HG02678 (cell line): ENCODE measurements at regions not wholly inside any gene's neighbourhood (a gene's known extent, or its start where the extent isn't known, plus 50 kb on each side); places are given as distances from the start of the nearest gene placed in this dataset.
"Not testable (repeated sequence)": the region's sequence is repeated elsewhere in the genome, so short reads cannot be mapped to it uniquely, and the experiment has no call there.

Experiments used
- ATAC-seq: cut with Tn5 transposase; IDR thresholded peaks from one replicate; pipeline ENCODE4 v1.9.1; 2021; ENCODE audit warnings: mild to moderate bottlenecking, moderate library complexity; ENCODE audit not compliant: unreplicated experiment

DNA sequence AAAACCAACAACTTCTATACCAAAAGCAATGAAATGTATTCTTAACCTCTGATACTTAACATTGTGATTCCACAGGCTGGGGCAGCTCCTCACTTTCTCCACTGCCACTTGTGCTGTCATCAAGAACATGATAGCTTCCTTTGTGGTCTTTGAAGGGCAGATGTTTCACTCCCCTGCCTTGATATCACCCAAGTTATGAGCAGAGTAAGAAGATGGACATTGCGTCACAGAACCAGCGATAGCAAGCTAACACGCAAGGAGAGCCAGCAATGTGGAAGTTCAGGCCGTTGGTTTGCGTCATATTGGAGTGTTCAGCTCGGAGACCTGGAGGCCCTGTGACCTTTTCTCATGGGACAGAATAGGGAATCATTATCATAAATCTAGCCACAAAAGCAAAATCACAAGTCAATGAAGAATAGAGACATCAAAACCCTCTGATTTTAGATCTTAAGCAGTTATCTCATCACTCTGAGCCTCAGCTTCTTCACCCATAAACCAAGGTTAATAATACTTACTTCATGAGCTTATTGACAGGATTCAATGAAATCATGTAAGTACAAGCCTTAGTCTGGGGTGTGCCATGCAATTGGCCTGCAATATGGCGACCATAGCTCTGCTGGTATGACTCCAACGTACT is 183.8 kb upstream of the THBS1 start:
- no peak for ATAC-seq

DNA sequence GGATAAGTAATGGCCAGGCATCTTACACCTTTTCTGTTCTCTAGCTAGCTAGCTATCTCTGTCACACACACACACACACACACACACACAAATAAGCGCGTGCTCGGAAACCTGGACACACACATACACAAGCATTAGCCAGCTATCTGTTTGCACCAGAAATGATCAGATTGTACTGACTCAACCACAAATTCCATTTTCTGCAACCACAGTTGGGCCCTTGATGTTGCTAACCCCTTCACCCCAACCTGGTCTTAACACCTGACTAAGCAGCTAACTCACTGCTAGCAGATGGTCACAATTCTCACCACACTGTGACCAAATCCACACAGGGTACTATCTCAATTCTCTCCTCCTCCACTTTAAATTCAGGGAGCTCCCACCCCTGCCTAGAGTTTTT is 183.0 kb upstream of the THBS1 start:
- ATAC-seq = no peak

DNA sequence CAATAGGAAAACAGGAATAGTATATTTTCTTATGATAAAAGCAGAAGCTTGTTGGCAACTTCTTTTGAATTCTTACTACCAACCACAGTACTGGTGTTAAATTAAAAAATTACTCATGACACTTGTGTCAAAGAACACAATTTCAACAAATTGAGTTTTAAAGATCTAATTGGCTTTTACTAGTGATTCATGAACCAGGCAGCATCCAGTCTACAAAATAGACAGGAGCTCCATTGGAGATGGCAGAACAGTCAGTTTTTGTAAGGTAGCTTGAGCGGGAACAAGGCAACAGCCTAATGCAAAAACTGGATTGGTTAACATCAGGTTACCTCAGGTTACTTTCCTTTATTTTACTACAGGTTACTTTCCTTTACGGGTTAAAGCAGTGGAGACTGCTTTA is 181.3 kb upstream of the THBS1 start:
- no peak for ATAC-seq

DNA sequence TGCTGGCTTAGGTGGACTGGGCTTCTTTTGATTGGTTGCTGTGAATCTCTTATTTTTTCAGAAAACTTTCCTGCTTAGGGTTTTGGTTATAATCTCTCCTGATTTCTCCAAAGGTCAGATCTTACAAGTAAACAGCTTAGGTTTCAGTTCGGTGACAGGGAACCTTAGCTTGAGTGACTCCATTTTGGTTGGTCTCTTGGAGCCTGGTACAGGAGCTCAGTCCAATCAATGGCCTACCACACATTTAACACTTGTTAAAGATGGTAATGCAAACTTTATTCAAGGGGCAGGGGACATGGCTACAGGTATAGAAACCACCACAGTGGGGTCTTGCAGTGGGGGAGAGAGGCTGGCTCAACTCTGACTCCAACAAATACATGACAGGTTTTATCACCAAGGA is 180.9 kb upstream of the THBS1 start:
- ATAC-seq = no peak

- no peak for ATAC-seq
Measured at GRCh38 chr15:39400821-39401550, 179.9 kb upstream of the THBS1 start.

GRCh38 chr15:39403640-39404117 is 177.2 kb upstream of the THBS1 start:
- ATAC-seq = no peak

GRCh38 chr15:39404767-39405181 is 176.1 kb upstream of the THBS1 start:
- no peak for ATAC-seq

GRCh38 chr15:39406485-39406884 is 174.4 kb upstream of the THBS1 start:
- peak; percentile 81 for ATAC-seq

- no peak for ATAC-seq
Measured at GRCh38 chr15:39407116-39407515, 173.8 kb upstream of the THBS1 start.

DNA sequence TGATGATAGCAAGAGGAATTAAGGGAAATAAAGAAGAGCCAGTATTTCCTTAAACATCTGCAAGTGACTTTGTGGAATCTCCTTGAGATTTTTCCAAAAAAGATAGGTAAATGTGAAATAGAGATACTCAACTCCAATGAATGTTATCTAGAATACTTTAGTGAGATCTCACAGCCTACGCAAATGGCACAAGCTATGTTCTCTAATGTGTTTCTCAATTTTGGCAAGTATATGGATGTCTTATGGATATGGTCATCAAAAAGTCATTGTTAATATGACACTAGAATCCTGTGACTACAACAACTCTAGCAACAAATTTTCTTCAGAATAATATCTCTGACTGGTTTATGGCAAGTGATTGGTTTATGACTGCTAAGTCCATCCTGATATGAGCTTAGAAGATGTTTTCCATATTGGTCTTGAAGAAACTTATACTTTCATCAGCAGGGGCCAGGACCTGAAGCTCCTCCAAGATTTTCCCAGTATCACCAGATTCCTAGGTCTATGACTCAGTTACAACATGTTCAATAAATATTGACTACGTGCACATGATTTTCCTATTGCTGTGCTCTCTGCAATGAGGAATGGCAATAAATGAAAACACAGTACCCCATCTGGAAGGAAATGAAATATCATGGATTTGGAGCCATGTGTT is 170.9 kb upstream of the THBS1 start:
- no peak for ATAC-seq

DNA sequence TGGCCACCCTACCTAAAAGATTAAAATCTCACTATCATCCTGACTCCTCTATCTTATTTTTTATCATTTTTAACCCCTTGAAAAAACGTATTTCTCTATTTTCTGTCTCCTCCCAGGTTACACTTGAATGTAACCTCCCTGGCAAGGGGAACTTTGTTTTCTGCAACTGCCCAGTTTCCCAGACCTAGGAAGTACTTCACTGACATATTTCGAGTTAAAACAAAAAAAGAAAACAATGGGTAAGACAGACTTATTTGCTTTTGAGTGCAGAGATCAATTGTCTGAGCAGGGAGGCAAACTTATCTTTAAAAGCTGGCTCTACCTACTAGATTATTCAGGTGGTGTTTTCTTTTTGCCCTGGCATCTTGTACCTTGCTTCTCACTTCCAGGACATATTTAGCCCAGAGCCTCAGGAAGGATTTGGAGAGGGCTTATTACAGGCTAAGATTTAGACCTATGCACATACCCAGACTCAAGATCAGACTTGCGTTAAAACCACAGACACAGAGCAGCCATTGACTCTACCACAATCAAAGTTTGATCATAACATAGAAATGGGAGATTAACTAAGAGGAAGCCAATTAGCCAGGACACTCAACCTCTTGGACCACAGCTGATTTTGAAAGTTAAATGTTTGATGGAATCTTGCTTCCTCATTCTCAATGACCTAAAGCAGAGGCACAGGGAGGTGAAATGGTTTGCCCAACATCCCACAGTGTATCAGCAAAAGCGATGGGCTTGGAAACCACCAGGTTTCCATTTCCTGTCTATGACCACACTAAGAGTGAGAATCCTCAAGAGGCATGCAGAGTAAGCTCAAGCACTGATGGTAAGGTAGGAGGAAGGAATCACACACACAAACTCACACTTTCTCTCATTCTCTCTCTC is 169.5 kb upstream of the THBS1 start:
- peak; percentile 95 for ATAC-seq

DNA sequence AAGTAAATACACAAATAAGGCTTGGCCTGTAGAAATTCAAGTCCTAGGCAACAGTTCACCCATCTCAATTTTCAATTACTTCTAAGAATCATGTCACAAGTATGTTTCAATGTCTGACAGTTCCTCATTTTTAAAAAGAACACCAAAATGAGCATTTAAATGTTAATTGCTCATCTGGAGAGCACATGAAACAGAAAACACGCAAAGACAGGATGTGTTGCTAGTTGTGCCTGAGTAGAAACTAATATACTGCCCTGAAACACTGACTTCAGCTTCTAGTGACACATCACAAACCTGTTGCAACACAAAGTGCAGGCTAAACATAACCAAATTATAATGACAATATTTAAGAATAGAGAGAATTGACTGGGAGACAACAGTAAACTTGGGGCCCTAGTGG is 167.3 kb upstream of the THBS1 start:
- no peak for ATAC-seq

DNA sequence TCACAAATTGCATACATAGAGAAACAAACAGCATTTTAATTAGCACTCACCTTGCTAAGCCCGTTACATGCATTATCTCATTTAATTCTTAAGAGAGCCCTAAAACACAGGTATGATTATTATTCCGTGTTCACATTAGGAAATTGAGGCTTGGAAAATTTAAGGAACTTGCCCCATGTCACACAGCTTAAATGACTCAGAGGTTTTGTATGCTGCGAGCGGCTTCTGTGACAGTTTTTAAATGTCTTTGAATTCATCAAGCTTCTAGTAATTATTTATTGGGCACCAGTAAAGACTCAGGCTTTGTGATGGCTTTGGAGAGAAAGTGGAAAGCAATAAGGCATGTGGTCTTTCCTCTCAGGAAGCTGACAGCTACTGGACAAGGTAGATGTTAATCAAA is 166.7 kb upstream of the THBS1 start:
- no peak for ATAC-seq

DNA sequence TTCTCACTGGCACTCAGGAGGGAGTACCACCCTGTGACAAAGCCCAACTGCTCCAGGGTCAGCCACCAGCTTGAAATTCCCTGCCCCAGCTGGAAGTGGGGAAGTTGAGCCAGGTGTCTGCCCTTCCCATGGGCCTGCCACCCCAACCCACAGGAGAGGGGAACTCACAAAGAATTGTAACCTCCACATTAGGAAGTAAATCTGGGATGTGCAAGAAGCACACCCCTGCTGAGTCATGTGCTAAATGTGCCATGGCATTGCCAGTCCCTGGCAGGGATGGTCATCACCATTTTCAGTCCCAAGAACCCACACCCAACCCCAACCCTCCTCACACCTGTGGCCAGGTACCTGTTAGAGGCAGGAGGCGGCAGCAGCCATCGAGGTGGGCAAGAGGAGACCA is 165.2 kb upstream of the THBS1 start:
- ATAC-seq = no peak

DNA sequence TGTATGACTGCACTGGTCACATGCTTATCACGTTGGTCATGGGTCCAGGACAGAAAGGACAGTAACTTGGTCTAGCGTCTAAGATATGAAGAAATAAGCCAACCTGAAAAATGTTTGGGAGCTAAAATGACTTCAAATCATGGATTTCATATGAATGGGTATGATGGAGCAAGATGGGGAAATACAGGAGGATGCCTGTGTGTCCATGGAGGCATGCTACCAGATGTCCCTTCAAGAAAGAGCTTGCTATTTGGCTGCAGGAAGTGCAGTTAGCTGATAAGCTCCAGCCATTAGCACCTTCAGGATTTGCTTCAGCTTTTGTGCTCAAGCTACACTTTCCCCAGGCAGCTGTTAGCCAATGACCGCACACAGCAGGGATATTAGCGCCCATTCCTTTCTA is 164.6 kb upstream of the THBS1 start:
- no peak for ATAC-seq

DNA sequence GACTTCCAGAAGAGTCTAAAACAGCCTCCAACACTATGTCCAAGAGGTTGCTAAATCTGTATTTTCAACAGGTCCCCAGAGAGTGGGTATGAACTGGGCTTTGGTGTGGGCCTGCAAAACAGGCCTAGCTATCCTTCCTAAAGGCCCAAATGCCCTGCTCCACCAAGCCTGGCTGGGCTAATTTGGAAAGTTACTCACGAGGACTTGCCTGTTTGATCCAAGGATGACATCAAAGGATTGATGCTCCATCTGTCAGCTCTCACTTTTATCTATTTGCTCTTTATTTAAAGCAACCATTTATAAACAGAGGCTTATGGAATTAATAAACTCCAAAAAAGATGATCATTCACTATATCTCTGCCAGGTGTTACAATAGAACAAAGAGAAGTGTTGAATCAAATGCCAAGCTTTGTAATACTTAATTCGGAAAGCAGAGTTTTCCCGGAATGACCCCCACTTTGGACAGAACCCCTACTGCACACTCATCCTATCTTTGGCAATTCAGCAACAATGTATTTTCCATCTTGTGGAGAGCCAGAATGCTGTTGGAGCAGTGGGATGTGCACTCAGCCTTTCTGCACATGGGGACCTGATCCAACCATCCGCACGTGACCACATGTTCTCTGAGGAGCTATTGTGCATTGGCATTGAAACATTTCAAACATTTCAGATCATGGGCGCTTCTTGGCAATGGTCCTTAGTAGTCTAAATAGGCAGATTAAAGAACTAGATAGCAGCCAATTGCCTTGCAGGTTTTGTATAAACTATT is 163.3 kb upstream of the THBS1 start:
- no peak for ATAC-seq

DNA sequence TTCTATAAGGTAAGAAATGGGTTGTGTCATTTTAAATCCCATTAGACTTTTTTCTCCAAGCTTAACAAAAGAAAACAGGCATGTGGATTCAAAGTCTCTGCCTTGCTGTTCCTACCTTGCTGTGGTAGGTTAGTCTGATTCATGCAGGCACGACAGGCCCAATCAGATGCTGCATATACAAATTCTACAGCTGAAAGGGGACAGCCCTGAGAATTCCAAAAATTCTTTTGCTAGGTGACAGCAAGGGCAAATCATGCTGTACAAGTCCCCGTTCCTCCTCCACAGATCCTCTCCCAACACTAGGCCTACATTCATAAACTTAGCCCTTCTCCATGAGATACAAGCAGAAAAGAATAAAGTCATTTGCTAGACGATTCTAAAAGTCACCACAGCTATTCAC is 161.2 kb upstream of the THBS1 start:
- no peak for ATAC-seq

DNA sequence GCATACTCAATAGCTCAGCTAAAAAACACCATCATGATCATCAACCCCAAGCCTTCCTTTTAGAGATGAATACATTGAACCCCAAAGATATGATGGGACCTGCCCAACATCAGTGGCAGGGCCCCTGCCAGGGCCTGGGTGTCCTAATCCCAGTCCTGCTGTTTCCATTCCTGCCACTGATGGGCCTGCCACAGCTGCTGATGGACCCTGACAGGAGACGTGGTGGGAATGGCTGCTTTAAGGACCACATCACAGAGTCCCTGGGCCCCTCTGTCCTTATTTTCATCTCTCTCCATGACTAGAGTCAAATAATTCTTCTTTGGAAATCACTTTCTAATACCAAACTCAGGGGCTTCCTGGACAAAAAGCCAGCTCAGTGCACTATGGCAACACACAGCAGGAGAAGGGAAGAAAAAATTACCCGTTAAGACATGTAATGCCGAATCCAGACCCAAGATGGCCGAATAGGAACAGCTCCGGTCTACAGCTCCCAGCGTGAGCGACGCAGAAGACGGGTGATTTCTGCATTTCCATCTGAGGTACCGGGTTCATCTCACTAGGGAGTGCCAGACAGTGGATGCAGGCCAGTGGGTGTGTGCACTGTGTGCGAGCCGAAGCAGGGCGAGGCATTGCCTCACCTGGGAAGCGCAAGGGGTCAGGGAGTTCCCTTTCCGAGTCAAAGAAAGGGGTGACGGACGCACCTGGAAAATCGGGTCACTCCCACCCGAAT is 160.6 kb upstream of the THBS1 start:
- ATAC-seq = not testable (repeated sequence)

- not testable (repeated sequence) for ATAC-seq
Measured at GRCh38 chr15:39420853-39421192, 160.1 kb upstream of the THBS1 start.
